Loucy (cell line): ENCODE measurements at regions not wholly inside any gene's neighbourhood (a gene's known extent, or its start where the extent isn't known, plus 50 kb on each side); places are given as distances from the start of the nearest gene placed in this dataset.

Experiments
- EZH2phosphoT487 ChIP-seq: fragments of 200-600 bp; IDR thresholded peaks from 2 replicates; pipeline ENCODE4 v1.6.1; 2018; ENCODE audit warnings: antibody characterized with exemption, mild to moderate bottlenecking, moderate library complexity, borderline replicate concordance
- TF ChIP-seq, protein P1 (sequence below): fragments of 200-600 bp; sonication (generic); conservative IDR thresholded peaks from 2 replicates; pipeline ENCODE4 v1.5.1; 2014; ENCODE audit warnings: mild to moderate bottlenecking, antibody characterized with exemption, low read length

DNA sequence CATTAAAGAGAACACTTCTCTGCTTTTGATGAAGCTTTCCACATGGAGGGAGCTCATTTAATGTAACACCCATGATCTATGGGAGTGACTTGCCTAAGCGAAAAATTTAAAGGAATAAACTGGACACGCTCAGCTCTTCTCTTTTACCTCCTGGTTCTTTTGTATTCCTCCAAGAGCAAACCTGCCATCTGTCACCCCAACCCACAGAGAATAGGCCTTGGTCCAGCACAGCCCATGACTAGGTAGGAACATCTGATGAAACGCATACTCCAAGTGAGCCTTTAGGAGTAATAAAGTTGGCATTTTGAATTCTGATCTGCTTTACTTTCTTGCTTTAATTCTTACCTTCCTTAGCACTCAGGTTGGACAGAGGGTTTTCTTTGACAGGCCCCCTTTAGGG is 389.0 kb downstream of the HNRNPD start:
- TF ChIP-seq, protein P1, sequence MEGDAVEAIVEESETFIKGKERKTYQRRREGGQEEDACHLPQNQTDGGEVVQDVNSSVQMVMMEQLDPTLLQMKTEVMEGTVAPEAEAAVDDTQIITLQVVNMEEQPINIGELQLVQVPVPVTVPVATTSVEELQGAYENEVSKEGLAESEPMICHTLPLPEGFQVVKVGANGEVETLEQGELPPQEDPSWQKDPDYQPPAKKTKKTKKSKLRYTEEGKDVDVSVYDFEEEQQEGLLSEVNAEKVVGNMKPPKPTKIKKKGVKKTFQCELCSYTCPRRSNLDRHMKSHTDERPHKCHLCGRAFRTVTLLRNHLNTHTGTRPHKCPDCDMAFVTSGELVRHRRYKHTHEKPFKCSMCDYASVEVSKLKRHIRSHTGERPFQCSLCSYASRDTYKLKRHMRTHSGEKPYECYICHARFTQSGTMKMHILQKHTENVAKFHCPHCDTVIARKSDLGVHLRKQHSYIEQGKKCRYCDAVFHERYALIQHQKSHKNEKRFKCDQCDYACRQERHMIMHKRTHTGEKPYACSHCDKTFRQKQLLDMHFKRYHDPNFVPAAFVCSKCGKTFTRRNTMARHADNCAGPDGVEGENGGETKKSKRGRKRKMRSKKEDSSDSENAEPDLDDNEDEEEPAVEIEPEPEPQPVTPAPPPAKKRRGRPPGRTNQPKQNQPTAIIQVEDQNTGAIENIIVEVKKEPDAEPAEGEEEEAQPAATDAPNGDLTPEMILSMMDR: no peak
- no peak for TF ChIP-seq EZH2phosphoT487
